Ovary (tissue), 3 donors: ENCODE measurements at regions not wholly inside any gene's neighbourhood (a gene's known extent, or its start where the extent isn't known, plus 50 kb on each side); places are given as distances from the start of the nearest gene placed in this dataset.

Source experiments
- POLR2A ChIP-seq: fragments of 450-650 bp; IDR thresholded peaks from one replicate; pipeline ENCODE4 v1.6.1; 2017; ENCODE audit warnings: antibody characterized with exemption, mild to moderate bottlenecking, moderate library complexity
- TF ChIP-seq, protein P1 (sequence below), 3 donors: fragments of 450-650 bp in 2 of 3; fragments of 200-600 bp in 1 of 3; IDR thresholded peaks; one replicate each; pipeline versions ENCODE4 v1.5.1 to v1.8.0; 2016 to 2022; ENCODE audit warnings: antibody characterized with exemption in 3 of 3, mild to moderate bottlenecking in 1 of 3
- donor health status: DM: no; HTN: no; CAD: no.

GRCh38 chr9:87393706-87394230 lies 103.9 kb upstream of the DAPK1 start:
- TF ChIP-seq, protein P1, sequence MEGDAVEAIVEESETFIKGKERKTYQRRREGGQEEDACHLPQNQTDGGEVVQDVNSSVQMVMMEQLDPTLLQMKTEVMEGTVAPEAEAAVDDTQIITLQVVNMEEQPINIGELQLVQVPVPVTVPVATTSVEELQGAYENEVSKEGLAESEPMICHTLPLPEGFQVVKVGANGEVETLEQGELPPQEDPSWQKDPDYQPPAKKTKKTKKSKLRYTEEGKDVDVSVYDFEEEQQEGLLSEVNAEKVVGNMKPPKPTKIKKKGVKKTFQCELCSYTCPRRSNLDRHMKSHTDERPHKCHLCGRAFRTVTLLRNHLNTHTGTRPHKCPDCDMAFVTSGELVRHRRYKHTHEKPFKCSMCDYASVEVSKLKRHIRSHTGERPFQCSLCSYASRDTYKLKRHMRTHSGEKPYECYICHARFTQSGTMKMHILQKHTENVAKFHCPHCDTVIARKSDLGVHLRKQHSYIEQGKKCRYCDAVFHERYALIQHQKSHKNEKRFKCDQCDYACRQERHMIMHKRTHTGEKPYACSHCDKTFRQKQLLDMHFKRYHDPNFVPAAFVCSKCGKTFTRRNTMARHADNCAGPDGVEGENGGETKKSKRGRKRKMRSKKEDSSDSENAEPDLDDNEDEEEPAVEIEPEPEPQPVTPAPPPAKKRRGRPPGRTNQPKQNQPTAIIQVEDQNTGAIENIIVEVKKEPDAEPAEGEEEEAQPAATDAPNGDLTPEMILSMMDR (IDR thresholded peaks at IDR 0.05): no peak
- TF ChIP-seq POLR2A: no peak
